SK-N-MC (cell line): ENCODE measurements at regions not wholly inside any gene's neighbourhood (a gene's known extent, or its start where the extent isn't known, plus 50 kb on each side); places are given as distances from the start of the nearest gene placed in this dataset.

Experiments
- EZH2 ChIP-seq: fragments of 200-600 bp; sonication (generic); IDR thresholded peaks from one replicate; pipeline ENCODE4 v1.6.1; 2017; ENCODE audit warnings: antibody characterized with exemption
- FOXP2 ChIP-seq: optimal IDR thresholded peaks from 2 replicates; pipeline ENCODE3; 2011; ENCODE audit warnings: mild to moderate bottlenecking, moderate library complexity; ENCODE audit not compliant: insufficient read depth; ENCODE audit errors: extremely low read length, control extremely low read depth
- POLR2AphosphoS5 ChIP-seq: IDR thresholded peaks from 2 replicates; pipeline ENCODE4 v1.6.1; 2012; ENCODE audit warnings: mild to moderate bottlenecking, low read depth, low read length, borderline replicate concordance

DNA sequence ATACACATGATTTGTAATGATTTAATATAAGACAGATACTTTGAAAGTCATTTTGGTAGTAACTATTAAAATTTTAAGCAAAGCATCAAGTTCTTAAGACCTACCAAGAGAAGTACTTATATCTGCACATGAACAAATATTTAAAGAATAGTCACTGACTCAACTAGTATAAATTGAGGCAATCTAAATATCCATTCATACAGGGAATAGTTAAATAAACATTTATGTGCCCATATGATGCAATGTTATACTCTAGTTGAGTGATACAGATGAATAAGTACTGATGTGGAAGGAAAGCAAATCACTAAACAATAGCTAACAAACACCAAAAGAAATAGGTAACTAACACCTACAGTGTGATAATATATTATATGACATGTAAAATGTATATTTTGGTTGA, 527.7 kb downstream of the EPHA3 start:
- TF ChIP-seq POLR2AphosphoS5 (no peak), EZH2 (no peak), FOXP2 (no peak)
